NCI-H345 (cell line): ENCODE measurements at regions not wholly inside any gene's neighbourhood (a gene's known extent, or its start where the extent isn't known, plus 50 kb on each side); places are given as distances from the start of the nearest gene placed in this dataset.
A peak's percentile ranks its signal among the peaks of the same experiment; 100 is the strongest.
"Not testable (repeated sequence)": the region's sequence is repeated elsewhere in the genome, so short reads cannot be mapped to it uniquely, and the experiment has no call there.

ENCODE experiments used
- DNase-seq: peaks from one replicate; lab custom pipeline; 2025; lab: John Stamatoyannopoulos, UW

DNA sequence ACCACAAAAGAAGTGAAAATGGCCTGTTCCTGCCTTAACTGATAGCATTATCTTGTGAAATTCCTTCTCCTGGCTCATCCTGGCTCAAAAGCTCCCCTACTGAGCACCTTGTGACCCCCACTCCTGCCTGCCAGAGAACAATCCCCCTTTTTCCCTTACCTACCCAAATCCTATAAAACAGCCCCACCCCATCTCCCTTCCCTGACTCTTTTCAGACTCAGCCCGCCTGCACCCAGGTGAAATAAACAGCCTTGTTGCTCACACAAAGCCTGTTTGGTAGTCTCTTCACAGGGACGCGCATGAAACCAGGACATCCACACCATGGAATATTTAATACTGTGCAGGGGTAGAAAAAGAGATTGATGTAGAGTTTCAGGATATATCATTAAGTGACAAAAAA, 1677.0 kb downstream of the C4orf33 start:
- DNase-seq, result not testable (repeated sequence)

DNA sequence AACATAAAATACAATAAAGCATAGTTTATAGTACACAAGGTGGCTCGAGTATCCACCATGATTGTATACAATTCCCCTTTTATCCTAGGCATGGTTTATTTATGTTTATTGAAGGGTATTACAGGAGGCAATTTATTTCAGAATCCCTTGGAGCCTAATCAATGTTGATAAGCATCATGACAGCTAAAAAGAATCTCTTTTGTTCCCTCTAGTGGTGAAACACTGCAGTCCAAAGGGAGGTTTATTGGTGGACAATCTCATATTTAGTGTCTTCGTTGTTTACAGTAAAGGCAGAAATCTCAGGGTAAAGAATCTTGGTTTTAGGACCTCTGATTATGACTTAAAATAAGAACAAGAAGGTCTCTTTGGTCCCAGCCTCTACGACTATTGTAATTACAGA, 1712.5 kb downstream of the C4orf33 start:
- no peak for DNase-seq

DNA sequence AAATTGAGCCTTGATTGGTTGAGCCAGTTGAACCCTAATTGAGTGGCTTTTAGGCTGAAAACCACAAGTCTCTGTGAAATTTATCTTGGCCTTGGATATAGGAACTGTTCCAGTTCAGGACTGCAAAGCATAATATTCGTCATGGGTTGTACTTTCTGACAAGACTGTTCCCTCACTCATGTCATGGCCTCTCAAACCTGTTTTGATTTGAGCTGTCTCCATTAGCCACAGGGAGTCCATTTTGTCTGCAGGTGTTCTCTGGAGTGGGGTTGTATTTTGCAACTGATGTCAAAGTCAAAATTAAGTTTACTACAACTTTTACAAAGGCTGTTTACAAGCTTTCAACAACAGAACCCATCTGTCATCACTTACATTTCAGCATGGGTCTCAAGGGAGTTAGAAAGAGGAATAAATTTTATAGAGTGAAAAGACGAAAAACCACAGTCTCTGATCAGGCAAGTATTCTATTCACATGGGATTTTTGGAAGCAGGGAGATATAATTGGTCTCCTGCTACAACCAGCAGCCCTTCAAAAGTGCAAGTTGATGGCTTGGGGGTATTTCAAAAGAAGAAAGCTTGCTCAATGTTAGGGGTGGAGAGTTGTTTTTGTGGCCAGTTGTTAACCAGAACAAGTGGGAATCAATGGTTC, 1716.3 kb downstream of the C4orf33 start:
- DNase-seq, result peak; percentile 33

DNA sequence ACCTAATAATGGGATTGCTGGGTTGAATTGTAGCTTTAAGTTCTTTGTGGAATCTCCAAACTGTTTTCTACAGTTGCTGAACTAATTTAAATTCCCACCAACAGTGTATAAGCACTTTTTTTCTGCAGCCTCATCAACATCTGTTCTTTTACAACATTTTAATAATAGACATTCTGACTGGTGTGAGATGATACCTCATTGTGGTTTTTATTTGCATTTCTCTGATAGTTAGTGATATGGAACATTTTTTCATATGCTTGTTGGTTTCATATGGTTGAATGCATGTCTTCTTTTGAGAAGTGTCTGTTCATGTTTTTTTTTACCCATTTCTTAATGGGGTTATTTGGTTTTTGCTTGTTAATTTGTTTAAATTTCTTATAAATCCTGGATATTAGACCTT, 1718.9 kb downstream of the C4orf33 start:
- DNase-seq, result no peak

DNA sequence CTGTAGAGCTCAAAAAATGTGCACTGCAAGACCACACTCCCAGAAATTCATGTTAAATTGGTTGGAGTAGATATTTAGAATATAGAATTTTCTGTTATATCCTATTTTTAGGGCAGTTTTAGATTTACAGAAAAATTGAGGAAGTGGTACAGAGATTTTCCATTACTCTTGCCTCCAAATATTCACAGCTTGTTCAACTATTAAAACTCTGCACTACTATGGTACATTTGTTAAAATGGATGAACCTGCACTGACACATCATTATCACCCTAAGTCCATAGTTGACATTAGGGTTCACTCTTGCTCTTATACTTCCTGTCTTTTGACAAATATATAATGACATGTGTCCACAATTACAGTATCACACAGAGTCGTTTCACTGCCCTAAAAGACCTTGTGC, 1724.5 kb downstream of the C4orf33 start:
- no peak for DNase-seq

DNA sequence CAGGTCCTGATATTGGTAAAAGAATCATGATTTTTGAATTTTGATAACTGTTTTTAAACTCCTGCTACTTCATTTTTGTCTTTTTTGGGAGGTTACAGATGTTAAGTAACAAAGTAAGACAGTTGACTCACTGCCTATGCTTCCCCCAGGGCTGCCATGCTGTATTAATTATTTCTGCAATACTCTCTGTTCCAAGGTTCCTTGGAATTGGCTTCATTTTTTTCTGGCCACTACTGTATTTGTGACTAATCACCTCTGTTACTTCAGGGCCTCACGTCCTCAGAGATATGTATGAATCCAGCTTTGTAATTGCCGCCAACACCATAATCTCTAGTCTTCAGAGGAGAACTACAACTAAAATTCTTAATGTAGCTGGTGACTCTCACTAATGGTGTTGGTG, 1729.3 kb downstream of the C4orf33 start:
- DNase-seq, result no peak

DNA sequence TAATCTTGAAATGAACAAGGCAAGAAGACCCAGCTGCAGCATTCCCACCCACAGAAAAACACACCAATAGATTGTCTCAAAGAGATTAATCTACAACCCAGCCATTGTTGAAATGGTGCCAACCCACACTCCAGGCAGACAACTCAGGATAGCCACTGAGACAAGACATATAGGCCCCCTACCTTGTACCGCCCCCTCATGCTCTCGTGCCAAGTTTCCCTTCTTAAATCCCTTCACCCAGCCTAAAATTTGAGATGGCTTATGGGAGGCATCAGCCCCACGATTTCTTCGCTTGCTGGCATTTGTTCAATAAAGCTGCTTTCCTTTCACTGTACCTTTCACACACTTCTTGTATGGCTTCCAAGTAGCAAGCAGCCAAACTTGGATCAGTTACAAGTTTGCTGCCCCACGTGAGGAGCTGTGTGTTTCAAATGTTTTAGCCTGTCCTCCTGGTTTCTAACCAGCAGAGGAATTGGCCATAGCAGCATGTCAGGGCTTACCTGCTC, 1754.1 kb downstream of the C4orf33 start:
- no peak for DNase-seq

DNA sequence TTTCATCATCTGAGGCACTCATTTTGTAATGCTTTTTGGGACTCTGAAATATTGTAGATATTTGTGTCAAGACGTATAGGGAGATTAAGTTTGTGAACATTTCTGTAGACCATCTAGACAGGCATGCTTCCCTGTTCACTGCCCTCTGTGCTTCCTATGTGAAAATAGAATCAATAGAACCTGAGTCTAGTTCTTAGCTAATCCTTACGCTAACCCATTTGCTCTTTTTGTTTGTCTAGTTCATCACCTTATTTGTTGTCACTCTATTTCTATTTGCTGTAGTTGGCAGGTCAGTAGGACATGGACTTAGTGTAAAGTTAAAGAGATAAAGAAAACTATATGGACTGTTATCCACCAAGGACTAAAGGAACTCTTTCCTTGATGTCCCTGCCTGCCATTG, 1755.2 kb downstream of the C4orf33 start:
- DNase-seq, result no peak

DNA sequence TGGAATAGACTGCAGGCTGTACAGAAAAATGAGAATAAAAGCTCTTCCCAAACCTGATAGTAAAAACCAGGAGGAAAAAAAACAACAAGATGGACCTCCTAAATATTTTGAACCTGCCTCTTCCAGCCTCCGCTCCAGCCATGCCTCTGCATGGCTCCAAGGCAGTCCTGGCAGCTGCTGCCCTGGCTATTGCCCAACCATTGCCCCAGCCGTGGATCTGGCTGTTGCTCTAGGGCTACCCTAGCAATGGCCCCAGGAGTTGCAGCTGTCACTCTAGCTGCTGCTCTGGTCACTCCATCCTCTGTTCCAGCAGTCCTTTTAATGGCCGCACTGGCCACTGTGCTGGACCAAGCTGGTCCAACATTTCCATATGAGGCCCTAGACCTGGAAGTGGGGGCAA, 1756.0 kb downstream of the C4orf33 start:
- DNase-seq, result no peak

DNA sequence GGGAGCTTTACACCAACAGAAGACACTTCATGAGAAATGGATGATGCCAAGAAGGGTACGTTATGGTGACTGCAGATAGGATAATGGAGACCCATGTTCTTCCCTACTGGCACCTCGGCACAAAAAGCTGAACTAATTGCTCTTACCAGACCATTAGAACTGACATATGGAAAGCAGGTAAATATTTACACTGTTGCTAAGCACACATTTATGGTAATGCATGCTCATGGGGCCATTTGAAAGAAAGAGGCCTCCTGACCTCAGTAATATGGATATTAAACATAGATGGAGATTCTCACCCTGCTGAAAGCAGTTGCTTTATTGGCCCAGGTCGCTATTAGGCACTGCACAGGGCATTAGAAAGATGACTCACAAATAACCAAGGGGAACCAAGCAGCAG, 1759.6 kb downstream of the C4orf33 start:
- DNase-seq, result no peak

DNA sequence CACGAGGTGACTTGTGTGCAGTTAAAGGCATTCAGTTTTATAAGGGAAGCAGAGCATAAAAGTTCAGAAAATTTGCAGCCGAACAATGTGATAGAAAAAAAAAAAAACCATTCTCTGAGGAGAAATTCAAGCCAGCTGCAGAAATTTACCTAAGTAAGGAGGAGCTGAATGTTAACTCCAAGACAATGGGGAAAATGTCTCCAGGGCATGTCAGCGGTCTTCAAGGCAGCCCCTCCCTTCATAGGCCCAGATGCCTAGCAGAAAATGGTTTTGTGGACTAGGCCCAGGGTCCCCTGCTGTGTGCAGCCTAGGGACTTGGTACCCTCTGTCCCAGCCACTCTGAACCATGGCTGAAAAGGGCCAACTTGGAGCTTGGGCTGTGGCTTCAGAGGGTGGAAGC, 1764.0 kb downstream of the C4orf33 start:
- no peak for DNase-seq

DNA sequence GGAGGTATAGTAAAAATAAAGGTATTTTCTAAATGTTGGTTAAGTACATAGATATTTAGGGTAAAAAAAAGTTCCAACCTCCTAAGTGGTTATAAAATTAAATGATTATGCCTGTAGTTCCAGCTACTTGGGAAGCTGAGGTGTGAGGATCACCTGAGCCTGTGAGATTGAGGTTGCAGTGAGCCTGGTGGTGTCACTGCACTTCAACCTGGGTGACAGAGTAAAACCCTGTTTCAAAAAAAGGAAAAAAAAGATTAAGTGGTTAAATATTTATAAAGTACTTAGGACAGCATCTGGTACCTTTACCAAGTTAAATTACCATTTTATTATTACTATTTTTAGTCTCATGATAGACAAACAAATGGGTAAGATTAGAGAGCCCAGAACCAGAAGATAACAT, 1801.0 kb downstream of the C4orf33 start:
- no peak for DNase-seq

DNA sequence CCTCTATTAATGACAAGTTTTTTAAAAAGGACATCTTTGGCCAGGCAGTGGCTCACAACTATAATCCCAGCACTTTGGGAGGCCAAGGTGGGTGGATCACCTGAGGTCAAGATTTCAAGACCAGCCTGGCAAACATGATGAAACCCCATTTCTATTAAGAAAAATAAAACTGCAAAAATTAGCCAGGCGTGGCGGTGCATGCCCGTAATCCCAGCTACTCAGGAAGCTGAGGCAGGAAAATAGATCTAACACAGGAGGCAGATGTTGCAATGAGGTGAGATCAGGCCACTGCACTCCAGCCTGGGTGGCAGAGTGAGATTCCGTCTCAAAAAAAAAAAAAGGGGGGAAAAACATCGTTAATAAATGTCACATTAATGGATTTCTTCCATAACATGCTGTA, 1805.4 kb downstream of the C4orf33 start:
- DNase-seq, result no peak

DNA sequence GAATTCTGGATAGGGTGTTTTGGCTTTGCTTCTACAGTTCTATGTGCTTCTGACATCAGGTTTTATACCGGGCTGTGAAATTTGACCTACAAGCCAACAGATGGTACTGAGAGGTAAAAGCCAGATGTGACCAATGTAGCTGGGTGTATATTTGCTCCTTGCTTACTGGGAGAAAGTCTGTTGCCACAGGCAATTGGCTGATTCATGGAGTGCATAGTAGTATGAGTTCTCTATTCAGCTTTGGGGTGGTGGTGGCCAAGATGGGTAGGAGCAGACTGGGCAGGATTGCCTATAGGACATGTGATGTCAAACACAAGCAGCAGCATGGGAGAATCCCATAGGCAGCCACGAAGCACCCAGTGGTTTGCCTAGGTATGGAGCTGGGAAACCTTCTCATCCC, 1827.0 kb downstream of the C4orf33 start:
- no peak for DNase-seq

DNA sequence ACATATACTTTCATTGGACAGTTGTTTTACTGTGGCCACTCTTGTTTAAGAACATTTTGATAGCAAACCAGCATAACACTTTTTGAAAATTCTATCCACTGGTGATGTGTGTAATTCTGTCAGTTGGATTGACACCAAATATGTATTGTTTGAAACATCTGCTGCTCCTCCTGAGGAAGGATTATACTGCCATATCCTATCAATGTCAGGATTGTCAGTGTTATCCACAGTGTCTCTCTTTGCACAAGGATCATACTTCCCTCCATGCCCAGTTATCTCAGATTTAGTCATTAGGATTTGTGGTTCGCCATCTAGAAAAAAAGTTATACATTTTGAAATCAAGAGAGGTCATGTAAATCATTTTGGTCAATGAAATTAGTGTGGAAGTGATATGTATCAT, 1859.6 kb downstream of the C4orf33 start:
- no peak for DNase-seq

DNA sequence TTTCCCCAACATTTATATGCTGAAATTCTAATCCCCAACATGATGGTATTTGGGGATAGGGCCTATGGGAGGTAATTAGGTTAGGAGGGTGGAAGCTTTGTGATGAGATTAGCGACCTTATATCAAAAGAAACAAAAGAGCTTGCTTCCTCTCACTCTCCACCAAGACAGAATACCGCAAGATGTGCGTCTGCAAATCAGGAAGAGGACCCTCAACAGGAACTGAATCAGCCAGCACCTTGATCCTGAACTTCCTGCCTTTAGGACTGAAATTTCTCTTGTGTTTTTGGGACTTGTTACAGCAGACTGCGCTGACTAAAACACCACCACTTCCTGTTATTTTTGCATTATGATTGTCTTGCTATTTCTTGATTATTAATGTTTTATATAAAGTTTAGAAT, 1889.4 kb downstream of the C4orf33 start:
- DNase-seq, result no peak

DNA sequence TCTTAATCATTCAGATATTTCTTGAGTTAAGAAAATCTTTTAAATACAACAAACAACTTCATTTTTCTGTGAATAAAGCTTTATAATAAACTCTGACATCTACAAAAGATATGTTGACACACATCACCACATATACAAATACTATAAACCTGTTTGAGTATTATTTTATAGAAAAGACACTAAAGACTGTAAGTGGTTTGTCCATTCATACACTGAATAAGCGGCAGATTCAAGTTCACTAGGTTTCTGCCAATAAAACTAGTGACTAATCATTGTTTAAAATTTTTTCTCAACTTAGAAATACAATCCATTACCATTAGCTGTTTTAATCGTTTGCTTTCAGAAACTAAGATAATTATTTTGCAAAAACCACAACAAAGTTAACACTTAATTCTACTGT, 1900.0 kb downstream of the C4orf33 start:
- DNase-seq, result no peak

DNA sequence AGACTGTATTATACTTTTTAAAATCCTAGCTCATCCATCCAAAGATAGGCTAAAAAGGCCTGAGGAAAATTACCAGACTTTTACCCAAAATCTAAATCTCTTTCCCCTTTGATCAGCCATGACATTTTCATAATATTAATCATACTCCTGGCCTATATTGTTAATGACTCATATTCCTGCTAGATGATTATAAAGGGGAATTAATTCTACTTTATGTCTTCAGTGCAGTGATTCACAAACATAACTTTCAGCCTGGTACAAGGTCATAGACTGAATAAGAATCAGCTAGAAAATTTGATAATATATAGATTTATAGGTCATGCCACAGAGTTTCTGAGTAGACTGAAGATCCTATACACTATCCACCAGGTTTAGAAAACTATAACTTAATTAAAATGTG, 1905.4 kb downstream of the C4orf33 start:
- no peak for DNase-seq

DNA sequence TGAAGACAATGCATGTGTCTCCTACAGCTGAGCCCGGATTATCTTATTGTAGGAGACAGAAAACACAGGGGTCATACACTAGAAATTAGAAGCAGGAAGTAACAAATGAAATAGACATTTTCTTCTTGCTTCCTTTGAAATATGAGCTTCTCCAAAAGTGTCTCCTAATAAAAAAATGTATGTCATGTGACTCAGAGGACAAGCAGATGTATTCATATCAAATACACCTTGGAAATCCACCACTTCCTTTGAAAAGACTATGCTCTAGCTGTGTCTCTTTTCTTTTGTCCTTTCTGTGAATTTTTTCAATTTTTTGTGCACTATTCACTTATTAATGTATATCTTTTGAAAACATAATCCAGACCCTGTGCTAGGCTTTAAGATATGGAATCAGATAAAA, 1906.2 kb downstream of the C4orf33 start:
- no peak for DNase-seq

DNA sequence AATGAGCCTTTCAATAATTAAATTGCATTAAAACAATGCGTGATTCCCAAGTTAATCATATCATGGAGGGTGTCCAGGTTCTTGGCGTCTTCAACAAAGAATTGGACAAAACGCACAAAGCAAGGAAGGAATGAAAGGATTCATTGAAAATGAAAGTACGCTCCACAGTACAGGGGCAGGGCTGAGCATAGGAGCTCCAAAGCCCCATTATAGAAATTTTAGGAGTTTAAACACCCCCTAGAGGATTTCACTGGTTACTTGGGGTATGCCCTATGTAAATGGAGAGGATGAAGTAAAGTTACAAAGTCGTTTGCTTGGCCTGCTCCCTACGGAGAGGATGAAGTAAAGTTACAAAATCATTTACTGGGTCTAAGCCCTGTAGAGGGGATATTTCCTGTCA, 1910.4 kb downstream of the C4orf33 start:
- no peak for DNase-seq

DNA sequence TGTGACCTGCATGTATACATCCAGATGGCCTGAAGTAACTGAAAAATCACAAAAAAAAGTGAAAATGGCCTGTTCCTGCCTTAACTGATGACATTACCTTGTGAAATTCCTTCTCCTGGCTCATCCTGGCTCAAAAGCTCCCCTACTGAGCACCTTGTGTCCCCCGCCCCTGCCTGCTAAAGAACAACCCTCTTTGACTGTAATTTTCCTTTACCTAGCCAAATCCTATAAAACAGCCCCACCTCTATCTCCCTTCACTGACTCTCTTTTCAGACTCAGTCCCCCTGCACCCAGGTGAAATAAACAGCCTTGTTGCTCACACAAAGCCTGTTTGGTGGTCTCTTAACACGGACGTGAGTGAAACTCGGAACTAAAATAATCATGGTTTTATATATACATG, 1916.0 kb downstream of the C4orf33 start:
- not testable (repeated sequence) for DNase-seq

DNA sequence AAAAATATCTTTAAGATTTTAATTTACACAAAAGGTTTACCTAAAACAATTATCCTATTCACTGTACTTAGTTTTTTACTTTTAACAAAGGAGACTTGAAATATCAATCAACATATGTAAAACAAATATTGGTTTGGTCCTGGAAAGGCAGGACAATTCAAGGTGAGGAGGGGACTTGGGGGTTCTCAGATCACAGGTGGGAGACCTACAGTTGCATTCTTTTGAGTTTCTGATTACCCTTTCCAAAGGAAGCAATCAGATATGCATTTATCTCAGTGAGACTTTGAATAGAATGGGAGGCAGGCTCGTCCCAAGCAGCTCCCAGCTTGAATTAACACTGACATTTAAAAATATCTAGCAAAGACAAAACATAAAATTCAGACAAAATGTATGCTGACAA, 1917.3 kb downstream of the C4orf33 start:
- DNase-seq, result no peak

DNA sequence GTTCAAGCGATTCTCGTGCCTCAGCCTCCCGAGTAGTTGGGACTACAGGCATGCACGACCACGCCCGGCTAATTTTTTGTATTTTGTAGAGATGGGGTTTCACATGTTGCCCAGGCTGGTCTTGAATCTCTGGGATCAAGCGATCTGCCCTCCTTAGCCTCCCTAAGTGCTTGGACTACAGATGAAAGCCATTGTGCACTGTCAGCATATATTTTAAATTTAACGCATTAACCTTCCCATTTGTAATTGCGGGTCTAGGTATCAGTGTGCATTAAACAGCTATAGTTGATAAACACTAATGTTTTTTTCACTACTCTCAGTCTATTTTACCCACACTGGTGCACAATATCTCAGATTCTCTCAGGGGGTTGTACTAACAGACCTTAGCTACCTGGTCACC, 1930.8 kb downstream of the C4orf33 start:
- DNase-seq, result no peak

DNA sequence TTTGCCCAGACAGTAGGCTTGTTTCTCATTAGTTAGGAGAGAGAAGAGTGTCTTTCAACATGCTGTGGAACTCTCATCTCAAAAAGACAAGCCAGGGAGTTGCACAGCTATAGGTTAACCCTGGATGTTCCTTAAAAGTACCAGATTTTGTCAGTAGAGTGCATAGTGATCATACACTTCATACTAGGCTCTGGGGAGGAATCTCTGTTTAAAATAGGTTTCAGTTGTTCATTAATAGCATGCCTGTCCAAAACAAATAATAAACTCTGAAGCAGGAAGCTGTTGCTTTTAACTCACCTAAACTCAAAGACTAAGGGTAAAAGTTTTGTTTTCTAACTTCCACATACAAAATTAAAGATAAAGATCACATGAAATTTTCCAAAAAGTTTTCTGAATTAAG, 1948.4 kb downstream of the C4orf33 start:
- no peak for DNase-seq

DNA sequence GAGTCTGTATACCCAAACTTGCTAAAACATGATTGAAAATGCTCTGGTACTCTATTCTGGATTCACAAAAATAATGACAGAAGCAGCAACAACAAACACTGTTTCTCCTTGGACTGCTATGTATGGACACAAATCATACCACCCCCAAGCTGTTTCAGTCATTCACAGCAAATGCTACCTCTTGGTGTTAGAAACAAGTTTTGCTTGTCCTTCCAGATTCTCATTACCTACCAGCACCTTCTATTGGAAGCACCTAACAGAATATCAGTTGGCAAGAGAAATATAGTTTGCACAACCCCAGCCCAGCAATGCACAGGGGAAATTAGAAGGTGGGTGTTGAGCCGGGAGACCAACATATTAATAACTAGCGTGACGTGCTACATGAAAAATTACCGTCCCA, 1950.9 kb downstream of the C4orf33 start:
- DNase-seq, result no peak
